Vagina (tissue), 2 donors: ENCODE measurements at regions not wholly inside any gene's neighbourhood (a gene's known extent, or its start where the extent isn't known, plus 50 kb on each side); places are given as distances from the start of the nearest gene placed in this dataset.
"Not testable (repeated sequence)": the region's sequence is repeated elsewhere in the genome, so short reads cannot be mapped to it uniquely, and the experiment has no call there.

Source experiments
- CTCF ChIP-seq, 3 experiments: fragments of 450-650 bp in 2 of 3; fragments of 200-600 bp in 1 of 3; sonication (generic) in 1 of 3; IDR thresholded peaks; one replicate each; pipeline ENCODE4 v1.5.1; 2017 to 2019; ENCODE audit warnings: antibody characterized with exemption in 3 of 3, mild to moderate bottlenecking in 2 of 3, moderate library complexity in 2 of 3
- POLR2A ChIP-seq, 2 donors: fragments of 450-650 bp; IDR thresholded peaks; one replicate each; pipeline ENCODE4 v1.6.1; 2017; ENCODE audit warnings: antibody characterized with exemption in 2 of 2, mild to moderate bottlenecking in 2 of 2, moderate library complexity in 2 of 2
- POLR2AphosphoS5 ChIP-seq, 2 donors: sonication (generic); formaldehyde crosslinking; IDR thresholded peaks; one replicate each; pipeline ENCODE4 v1.9.0; 2017; ENCODE audit warnings: antibody characterized with exemption in 2 of 2, mild to moderate bottlenecking in 2 of 2, low read depth in 1 of 2; ENCODE audit not compliant: insufficient read depth in 1 of 2

DNA sequence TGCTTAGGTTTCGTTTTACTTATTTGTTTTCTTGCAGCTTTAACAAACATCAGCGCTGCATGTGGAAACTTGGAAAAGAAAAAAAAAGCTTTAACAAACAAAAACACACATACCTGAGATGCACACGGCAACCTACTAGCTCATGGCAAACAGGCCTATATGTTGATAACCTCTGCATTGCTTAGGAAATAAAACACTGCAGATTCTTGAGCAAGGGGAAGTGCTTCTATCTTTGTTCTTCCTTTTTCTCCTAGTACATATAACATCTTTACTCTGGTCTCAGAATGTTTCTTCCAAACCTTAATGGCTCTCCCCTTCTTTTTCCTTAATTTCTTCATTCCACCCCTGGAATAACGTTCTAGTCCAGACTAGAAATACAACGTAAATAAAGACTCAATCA lies 142.9 kb upstream of the NBPF9 start:
- not testable (repeated sequence) for TF ChIP-seq CTCF (IDR thresholded peaks at IDR 0.05); POLR2A (IDR thresholded peaks at IDR 0.05); POLR2AphosphoS5 (IDR thresholded peaks at IDR 0.05; ENCODE audit: insufficient read depth in 1 of 2, low read depth in 1 of 2)
